GM12872 (cell line): ENCODE measurements at regions not wholly inside any gene's neighbourhood (a gene's known extent, or its start where the extent isn't known, plus 50 kb on each side); places are given as distances from the start of the nearest gene placed in this dataset.

Source experiments
- CTCF ChIP-seq: IDR thresholded peaks from 3 replicates; pipeline ENCODE4 v1.5.1; 2011; ENCODE audit warnings: low read depth, mild to moderate bottlenecking, low read length, moderate library complexity; ENCODE audit not compliant: insufficient read depth

GRCh38 chr6:80638213-80639055 is 532.0 kb downstream of the BCKDHB start:
- no peak for TF ChIP-seq CTCF

- TF ChIP-seq CTCF = no peak
Measured at GRCh38 chr6:80637312-80637711, 530.8 kb downstream of the BCKDHB start.

GRCh38 chr6:80636689-80637088 is 530.2 kb downstream of the BCKDHB start:
- TF ChIP-seq CTCF = no peak

GRCh38 chr6:80633412-80633811 is 526.9 kb downstream of the BCKDHB start:
- TF ChIP-seq CTCF = no peak

- no peak for TF ChIP-seq CTCF
Measured at GRCh38 chr6:80625405-80625804, 518.9 kb downstream of the BCKDHB start.

GRCh38 chr6:80623066-80623815 is 516.8 kb downstream of the BCKDHB start:
- TF ChIP-seq CTCF = no peak

GRCh38 chr6:80622641-80623040 is 516.2 kb downstream of the BCKDHB start:
- no peak for TF ChIP-seq CTCF
